ENCODE measurements at regions not wholly inside any gene's neighbourhood (a gene's known extent, or its start where the extent isn't known, plus 50 kb on each side); places are given as distances from the start of the nearest gene placed in this dataset.
"Not testable (repeated sequence)": the region's sequence is repeated elsewhere in the genome, so short reads cannot be mapped to it uniquely, and the experiment has no call there.

DNA sequence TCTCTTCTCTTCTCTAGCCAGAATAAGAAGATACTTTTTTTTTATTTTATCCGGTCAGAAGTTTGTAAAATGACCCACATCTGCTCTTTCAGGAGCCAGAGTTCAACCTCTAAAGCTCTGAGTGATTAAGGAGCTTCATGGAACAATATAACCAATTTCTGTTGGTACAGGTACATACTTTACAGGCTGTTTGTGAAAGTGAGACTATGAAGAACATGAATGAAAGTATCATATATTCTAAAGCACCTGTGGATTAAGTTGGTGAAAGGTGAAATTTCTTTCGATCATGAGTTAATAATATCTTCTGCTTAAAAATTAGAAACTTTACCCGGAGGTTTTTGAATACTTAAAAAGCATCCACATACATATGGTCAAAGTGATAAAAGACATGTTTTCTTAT is 65.2 kb downstream of the DMRT2 start:
- no peak for DNase-seq (ENCODE audit: low spot score)

DNA sequence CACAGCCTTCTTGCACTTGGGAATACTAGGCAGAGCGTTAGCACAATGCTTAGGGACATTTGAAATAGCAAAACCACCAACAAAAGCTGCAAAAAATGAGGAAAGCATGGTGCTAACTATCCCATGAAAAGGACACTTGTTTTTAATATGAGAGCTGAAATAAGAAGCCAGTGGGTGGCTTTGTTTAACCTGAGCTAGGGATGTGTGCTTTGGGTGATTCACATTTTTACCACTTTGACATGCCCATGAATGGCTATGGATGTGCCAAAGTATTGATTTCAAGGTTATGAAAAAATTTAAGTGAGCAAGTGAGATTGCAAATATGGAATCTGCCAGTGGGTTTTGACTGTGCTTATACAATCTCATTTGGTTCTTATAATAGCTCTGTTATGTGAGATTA is 67.3 kb downstream of the DMRT2 start:
- no peak for DNase-seq (ENCODE audit: low spot score)

DNA sequence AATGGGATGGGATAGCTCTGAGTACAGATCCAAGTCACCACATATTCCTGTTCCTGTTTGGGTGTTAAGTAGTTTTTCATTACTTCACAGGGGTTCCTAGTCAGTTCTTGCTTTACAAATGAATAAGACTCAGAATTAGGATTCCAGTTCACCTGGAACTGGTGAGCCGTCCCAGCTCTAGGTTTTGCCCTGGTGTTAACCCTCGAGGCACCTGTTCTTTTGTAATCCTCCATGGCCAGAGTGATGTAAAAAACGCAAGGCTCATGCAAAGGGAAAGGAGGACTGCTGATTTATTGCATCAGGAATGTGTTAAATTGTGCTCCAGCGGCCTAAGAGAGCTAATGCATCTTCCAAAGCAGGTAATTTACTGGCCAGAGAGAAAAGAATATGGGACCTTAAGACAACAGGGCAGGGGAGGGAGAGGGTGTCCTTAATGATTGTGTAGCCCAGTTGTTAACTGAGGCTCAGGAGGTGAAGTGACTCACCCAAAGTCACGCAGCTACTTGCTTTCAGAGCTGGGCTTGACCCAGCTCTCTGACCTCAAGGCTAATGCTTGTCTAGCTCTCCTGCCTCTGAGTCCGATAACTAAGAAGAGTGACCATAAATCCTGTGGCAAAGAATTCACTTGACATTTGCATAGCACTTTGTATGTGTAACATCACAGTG is 70.5 kb downstream of the DMRT2 start:
- no peak for DNase-seq (ENCODE audit: low spot score)

DNA sequence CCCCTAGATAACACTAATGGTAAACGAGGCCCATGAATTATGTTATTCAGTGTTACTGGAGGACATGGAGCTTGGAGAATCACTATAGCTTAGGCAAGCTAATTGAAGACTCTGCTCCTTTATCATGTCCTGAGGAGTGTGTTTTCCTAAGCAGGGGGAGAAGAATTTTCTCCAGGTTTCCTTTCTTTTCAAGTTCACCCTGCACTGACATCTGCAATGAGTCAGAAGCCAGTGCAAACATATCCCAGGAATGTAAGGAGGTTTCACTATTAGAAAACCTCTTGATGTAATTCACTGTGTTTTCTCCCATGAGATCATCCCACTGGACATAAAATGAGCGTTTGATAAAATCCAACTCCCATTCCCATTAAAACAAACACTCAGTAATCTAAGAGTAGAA is 75.6 kb downstream of the DMRT2 start:
- DNase-seq (ENCODE audit: low spot score), result no peak

DNA sequence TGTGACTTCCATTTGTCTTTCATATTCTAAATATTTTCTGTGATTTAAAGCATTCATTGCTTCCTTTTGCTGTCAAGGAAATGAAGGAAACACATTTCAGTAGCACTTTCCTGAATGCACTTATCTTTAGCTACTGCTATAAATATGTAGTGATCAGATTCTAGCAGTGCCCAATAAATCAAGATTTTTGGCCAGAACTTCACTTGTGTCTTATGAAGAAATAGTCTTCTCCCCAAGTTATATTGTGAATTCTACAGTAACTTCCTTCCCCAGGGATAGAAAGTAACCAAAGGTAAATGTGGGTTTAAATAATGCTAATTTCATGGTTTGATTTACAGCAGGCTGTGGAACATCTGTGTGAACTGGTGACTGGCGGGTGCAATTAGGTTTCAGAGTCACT is 77.9 kb downstream of the DMRT2 start:
- DNase-seq (ENCODE audit: low spot score), result no peak

DNA sequence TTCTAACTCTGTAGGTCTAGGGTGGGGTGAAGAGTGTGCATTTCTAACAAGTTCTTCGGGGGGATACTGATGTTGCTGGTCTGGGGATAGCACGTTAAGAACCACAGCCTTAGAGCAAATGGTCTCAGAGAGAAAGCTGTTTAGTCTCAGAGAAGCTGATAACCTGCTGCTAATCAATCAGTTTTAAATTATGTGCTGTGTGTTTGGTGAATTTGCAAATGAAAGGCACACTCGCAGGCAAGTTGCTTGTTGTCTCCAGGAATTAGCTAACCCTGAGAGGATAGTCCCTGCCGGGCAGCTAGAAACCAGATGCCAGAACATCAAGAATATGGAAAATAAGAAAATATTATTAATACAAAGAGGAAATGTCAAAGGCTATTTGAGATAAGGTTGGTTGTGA is 79.2 kb downstream of the DMRT2 start:
- DNase-seq (ENCODE audit: low spot score), result no peak

DNA sequence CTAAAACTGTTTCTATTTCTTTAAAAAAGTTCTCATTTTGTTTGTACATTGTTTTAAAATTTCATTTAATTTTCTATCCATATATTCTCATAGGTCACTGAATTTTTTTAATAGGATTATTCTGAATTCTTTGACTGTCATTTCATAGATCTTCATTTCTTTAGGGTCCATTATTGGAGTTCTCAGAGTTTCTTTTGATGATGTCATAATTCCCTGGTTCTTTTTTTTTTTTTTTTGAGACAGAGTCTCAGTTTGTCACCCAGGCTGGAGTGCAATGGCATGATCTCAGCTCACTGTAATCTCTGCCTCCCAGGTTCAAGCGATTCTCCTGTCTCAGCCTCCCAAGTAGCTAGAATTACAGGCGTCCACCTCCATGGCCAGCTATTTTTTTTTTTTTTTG is 89.9 kb downstream of the DMRT2 start:
- DNase-seq (ENCODE audit: low spot score), result no peak

DNA sequence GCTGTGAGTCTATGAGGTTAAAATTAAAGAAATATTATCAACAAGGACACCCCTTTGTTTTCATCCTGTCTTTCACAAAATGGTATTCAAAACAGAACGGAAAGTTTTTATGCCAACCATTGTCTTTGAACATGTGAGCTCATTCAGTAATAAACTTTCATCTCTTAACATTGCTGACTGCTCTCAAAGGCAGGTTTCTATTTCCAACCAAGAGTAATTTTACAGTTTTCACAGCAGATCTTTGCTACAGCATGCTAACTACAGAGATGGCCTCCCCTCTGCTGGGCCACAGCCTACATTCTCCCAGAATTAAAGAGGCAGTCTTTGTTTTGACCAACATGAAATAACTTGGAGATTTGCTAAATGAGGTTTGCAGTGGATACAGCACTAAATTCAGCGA is 101.5 kb downstream of the DMRT2 start:
- no peak for DNase-seq (ENCODE audit: low spot score)

DNA sequence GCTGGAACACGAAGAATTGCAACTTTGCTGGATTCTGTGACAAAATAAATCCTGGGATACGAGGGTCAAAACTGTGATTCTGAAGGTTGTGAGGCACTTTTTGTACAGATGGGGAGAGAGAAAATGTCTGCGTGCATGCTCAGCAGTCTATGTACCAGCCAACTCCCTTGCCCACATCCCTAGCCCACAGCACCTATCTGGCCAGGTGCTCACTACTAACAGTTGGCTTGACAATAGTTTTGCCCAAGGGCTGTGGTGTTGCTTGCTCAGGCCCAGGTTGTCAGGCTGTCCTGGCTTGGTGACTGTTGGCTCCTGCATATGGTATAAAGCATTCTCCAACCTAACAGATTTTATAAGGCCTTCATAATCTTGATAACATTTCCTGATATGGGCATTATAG is 102.0 kb downstream of the DMRT2 start:
- DNase-seq (ENCODE audit: low spot score), result no peak

DNA sequence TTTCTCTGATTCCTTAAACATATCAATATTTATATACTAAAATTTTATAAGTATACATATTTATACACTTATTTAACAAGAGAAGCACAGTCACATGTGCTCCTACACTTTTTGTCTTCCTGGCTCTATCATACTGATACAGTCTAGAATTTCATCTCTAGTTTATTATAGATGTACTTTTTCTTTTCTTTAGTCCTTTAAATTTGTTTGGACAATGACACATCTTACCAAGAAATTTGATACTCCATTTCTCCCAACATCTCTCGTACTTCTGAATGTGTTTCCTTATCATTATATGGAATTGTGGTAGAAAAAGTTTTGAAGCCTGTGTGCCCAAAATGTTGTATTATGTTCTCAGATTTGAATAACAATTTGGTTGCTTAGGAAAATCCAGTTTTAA is 104.6 kb downstream of the DMRT2 start:
- DNase-seq (ENCODE audit: low spot score), result no peak

DNA sequence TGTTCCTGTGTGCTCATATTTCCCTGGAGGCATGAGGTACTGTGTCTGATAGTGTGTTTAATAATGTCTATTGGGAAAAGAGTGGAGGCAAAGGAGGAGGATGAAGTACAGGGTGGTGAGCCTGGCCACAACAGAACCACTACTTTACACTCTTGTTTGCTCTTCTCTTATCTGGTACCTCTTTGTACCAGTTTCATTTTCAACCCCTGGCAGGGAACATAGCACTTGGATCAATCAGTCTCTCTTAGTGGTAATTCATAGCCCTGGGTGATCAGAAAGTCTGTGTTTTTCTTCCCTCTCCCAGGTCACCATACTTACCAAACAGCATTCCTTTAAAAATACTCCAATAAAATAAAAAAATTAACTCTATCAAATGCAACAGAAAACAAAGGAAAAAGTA is 105.4 kb downstream of the DMRT2 start:
- peak; percentile 42 for DNase-seq (ENCODE audit: low spot score)

DNA sequence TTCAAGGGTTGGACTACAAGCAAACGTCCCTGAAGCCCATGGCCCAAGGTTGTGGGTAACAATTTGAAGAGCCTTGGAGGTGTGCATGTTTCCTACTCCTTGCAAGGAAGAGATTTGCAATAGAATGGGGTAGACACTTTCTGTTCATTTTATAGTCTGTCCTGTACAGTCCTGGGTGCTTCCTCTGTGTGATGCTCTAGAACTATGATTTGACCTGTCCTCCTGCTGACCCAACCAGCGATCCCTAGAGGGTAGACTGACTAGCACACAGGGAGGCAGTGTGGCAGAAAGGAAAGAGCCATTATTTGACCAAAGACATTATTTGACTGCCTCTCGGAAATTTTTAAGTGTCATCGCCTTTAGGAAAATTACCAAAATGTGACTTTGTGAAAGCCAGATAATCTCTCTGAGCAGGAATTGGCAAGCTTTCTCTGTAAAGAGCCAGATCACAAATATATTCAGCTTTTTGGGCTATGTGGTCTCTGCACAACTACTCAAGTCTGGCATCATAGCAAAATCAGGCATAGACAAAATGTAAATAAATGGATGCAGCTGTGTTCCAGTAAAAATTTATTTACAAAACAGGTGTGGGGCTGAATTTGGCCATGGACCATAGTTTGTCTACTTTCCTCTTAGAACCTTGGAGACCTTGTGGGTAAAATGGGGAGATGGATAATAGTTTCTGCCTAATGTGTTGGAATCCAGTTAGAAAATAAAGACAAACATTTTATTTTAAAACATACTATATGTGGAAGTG is 106.8 kb downstream of the DMRT2 start:
- DNase-seq (ENCODE audit: low spot score), result no peak

DNA sequence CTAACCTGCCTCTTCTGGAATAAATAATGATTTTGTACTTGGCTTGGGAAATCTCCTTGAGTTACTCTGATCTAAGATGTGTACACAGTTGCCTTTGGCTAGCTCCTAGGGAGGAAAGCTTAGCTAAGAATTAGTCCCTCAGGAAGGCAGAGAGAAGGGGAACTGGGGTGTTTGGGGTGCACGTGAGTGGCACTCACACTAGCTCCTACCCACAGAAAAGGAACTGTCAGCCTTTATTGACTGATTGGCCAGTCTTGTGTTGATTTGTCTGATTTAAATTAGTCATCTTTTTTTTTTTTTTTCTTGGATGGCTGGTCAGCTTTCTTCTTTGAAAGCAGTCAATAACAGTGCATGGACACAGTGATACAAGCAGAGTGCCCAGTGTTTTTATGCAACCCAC is 107.7 kb downstream of the DMRT2 start:
- DNase-seq (ENCODE audit: low spot score), result no peak

DNA sequence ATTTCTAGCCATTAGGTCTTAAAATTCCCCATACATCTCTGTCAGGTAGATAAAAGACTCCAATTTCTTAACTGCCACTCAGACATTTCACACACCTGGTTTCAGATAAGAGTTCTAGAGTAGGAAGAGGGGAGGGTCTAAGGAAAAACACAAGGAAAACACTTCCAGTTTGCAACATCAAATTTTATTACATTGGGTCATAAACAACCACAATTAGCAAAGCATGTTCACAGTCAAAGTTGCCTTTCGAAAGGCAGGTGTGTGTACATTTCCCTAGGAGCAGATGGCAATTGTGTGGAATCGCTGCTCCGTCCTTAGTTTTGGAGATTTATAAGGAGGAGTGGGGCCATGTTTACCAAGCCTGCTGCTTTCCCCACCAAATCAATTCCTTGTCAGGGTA is 120.8 kb downstream of the DMRT2 start:
- no peak for DNase-seq (ENCODE audit: low spot score)

DNA sequence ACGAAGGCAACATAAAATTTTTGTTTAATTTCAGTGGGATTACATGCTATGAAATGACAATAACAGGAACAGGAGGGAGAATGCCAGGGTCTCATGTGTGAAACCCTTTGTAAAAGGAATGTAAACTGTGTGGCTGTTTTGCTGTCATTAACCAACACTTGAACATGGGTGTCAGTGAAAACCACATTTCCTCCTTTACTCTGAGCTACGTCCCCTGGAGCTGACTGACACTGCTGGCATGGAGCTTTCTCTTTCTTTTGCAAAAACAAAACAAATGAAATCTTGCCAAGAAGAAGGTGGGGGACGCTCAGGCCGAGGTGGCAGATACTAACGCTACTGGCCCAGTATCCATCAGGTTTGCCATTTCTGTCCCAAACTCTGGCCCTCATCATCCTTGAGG is 121.4 kb downstream of the DMRT2 start:
- no peak for DNase-seq (ENCODE audit: low spot score)

DNA sequence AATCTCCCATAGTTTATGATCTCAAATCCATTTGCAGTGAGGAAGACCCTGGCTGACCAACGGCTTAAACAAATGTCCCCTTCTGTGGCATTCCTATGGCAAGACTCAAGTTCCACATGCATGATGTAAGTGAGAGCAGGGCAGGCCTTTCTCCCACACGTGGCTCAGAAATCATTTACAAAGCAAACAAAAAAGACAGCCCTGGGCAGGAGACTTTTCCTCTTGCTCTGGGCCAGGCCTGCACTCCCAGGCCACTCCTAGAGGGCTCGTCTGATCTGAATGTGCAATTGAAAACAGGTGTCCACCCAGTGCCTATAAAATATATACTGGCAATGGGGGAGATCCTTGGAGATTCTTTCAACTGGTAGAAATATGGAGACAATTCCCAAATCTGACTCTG is 123.1 kb downstream of the DMRT2 start:
- peak; percentile 50 for DNase-seq (ENCODE audit: low spot score)

DNA sequence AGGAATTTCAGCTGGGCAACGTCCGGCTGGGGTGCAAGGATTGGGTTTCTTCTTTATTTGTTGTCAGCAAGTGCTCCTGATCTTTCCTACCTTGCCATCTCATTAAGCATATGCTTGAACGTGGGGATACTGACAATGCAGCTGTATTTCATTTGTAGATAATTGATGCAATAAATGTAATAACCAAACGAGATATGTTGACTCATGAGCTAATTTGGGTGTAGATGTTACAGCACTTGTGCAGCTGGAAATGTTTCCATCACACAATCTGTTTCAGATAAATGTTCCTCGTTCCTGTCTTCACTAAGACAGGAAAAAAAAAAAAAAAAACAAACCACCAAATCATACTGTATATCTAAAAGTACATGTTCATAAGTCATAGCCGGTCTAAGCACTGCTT is 123.8 kb downstream of the DMRT2 start:
- no peak for DNase-seq (ENCODE audit: low spot score)

DNA sequence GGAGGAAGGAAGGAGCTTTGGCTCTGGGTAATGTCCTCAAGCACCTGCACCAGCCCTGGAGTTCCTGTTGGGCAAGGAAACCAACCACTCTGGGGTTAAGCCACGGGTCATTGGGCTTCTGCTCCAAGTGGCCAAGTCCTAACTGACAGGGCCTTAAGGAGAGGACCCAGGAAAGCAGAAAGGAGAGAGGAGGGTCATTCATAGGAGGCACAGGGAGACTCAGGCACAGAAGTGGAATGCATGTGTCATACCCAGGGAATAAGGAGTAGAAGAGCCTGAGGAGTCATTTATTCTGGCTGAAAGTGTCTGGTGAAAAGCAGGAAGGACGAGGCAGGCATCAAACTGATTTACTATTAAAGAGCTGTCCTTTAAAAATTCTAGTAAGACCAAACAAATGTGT is 129.2 kb downstream of the DMRT2 start:
- no peak for DNase-seq (ENCODE audit: low spot score)

DNA sequence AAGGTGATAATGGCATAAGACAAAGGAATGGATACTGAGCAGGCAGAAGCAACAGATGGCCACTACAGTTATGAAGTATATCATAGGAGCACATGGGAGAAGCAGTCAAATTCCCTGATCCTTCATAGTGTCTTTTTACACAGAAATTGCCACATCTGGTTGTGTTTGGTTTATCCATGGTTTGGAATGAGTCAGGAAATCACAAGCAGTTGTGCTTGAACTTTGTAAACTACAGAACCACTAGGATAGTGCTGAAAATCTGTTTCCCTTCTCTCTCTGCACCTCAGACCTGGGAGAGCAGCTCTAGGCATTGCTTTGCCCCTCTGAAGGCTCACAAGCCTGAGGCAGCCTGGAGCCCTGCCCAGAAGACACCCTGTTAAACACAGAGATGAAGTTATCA is 134.0 kb downstream of the DMRT2 start:
- no peak for DNase-seq (ENCODE audit: low spot score)

DNA sequence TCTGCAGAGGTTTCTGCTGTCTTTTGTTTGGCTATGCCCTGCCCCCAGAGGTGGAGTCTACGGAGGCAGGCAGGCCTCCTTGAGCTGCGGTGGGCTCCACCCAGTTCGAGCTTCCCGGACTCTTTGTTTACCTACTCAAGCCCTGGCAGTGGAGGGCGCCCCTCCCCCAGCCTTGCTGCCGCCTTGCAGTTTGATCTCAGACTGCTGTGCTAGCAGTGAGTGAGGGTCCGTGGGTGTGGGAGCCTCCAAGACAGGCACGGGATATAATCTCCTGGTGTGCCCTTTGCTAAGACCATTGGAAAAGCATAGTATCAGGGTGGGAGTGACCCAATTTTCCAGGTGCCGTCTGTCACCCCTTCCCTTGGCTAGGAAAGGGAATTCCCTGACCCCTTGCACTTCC is 137.0 kb downstream of the DMRT2 start:
- DNase-seq (ENCODE audit: low spot score), result not testable (repeated sequence)

DNA sequence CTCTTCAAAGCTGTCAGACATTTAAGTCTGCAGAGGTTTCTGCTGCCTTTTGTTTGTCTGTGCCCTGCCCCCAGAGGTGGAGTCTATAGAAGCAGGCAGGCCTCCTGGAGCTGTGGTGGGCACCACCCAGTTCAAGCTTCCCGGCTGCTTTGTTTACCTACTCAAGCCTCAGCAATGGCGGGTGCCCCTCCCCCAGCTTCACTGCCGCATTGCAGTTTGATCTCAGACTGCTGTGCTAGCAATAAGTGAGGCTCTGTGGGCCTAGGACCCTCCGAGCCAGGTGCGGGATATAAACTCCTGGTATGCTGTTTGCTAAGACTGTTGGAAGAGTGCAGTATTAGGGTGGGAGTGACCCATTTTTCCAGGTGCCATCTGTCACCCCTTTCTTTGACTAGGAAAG is 145.5 kb downstream of the DMRT2 start:
- not testable (repeated sequence) for DNase-seq (ENCODE audit: low spot score)

DNA sequence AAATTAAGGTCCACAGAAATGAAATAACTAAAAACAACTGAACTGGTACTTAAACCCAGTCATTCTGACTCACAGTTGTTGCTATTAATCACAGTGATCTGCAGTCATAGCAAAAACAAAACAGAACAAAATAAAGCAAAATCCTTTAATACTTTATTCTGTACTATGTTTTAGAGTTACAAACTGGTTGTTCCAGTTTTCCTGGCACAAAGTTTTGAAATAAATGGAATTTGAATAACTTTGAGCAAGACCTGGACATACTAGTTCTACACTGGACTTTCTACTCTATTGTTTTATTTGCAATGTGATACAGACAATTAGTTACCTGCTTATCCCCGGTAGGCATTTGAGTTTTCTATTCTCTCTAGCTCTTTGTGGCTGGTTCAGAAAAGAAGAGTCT is 147.9 kb downstream of the DMRT2 start:
- DNase-seq (ENCODE audit: low spot score), result no peak

DNA sequence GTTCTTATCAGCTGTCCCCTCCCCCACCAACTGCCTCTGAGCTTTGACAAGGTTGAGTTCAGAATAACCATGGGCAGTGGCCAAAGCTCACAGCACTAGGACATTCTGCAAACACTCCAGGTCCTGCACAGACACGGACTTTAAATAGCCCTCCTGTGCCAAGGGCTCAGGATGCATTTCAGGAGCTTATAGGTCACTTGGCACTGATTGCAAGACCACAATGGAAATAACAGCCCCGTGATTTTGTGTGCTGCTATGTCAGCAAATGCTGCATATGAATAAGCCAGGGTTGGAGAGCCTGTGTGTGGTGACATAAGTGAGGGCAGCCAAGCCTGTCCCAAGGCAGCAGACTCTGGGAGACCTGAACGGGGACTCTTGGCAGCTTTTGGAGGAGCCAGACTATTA is 150.7 kb downstream of the DMRT2 start:
- no peak for DNase-seq (ENCODE audit: low spot score)

DNA sequence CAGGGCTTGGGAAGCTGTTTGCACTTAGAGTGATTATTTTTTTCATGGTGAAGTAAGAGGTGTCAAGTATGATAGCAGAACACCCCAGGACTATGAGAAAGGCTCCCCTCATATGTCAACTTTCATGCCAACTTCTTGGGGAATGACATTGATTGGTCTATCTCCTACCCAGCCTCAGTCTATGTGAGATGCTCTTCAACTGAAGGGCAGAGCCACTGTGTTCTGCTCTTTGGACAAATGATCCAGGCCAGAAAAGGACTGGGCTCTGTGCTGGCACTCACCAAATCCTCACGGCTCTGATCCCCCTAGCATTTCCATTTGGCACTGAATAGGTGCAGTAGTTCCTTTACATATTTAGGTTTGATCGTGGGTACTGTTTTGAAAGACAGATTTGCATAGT is 151.1 kb downstream of the DMRT2 start:
- DNase-seq (ENCODE audit: low spot score), result no peak
